H9 (cell line): ENCODE measurements at regions not wholly inside any gene's neighbourhood (a gene's known extent, or its start where the extent isn't known, plus 50 kb on each side); places are given as distances from the start of the nearest gene placed in this dataset.

Source experiments
- DNase-seq: peaks from one replicate; pipeline ENCODE4 v3.0.0-alpha.2; 2017
- H2AFZ ChIP-seq: one replicate; pipeline ENCODE4 v1.6.1; 2013; ENCODE audit warnings: mild to moderate bottlenecking, low read length, control low read depth, moderate library complexity
- H2AK5ac ChIP-seq: 2 replicates; pipeline ENCODE4 v1.6.1; 2013; ENCODE audit warnings: low read length, control low read depth, mixed read lengths; ENCODE audit not compliant: insufficient read length
- H2BK120ac ChIP-seq: one replicate; pipeline ENCODE4 v1.6.1; 2013; ENCODE audit warnings: low read depth, mild to moderate bottlenecking, low read length, control low read depth, inconsistent platforms; ENCODE audit not compliant: poor library complexity, severe bottlenecking
- H2BK12ac ChIP-seq: 2 replicates; pipeline ENCODE4 v1.6.1; 2013; ENCODE audit warnings: low read length, control low read depth, mixed read lengths, low read depth; ENCODE audit not compliant: insufficient read length
- H2BK15ac ChIP-seq: 2 replicates; pipeline ENCODE4 v1.6.1; 2013; ENCODE audit warnings: low read depth, low read length, control low read depth
- H2BK20ac ChIP-seq: one replicate; pipeline ENCODE4 v1.6.1; 2013; ENCODE audit warnings: low read depth, mild to moderate bottlenecking, low read length, control low read depth, inconsistent platforms; ENCODE audit not compliant: poor library complexity, severe bottlenecking
- H2BK5ac ChIP-seq: 2 replicates; pipeline ENCODE4 v1.6.1; 2013; ENCODE audit warnings: low read length, control low read depth, mixed read lengths; ENCODE audit not compliant: insufficient read length
- H3K14ac ChIP-seq: 2 replicates; pipeline ENCODE4 v1.6.1; 2013; ENCODE audit warnings: low read length, control low read depth; ENCODE audit not compliant: insufficient read depth
- H3K18ac ChIP-seq: 2 replicates; pipeline ENCODE4 v1.6.1; 2013; ENCODE audit warnings: low read depth, mild to moderate bottlenecking, mixed read lengths, low read length, control low read depth; ENCODE audit not compliant: insufficient read length
- H3K23ac ChIP-seq: 2 replicates; pipeline ENCODE4 v1.6.1; 2013; ENCODE audit warnings: low read length, control low read depth, mixed read lengths, low read depth; ENCODE audit not compliant: insufficient read length
- H3K23me2 ChIP-seq: 2 replicates; pipeline ENCODE4 v1.6.1; 2013; ENCODE audit warnings: low read depth, mild to moderate bottlenecking, mixed read lengths, low read length, control low read depth; ENCODE audit not compliant: insufficient read length, poor library complexity, severe bottlenecking
- H3K27ac ChIP-seq: 2 replicates; pipeline ENCODE4 v1.5.1; 2013; ENCODE audit warnings: low read length, control low read depth, mixed read lengths, low read depth; ENCODE audit not compliant: insufficient read length
- H3K27me3 ChIP-seq: 2 replicates; pipeline ENCODE4 v1.6.1; 2013; ENCODE audit warnings: low read length, control low read depth, inconsistent platforms; ENCODE audit not compliant: insufficient read depth
- H3K4ac ChIP-seq: 2 replicates; pipeline ENCODE4 v1.6.1; 2013; ENCODE audit warnings: low read depth, mild to moderate bottlenecking, control low read depth, inconsistent platforms, low read length, moderate library complexity
- H3K4me1 ChIP-seq: 2 replicates; pipeline ENCODE4 v1.6.1; 2013; ENCODE audit warnings: low read length, control low read depth, inconsistent platforms; ENCODE audit not compliant: insufficient read depth
- H3K4me2 ChIP-seq: 2 replicates; pipeline ENCODE4 v1.6.1; 2013; ENCODE audit warnings: low read length, control low read depth, mixed read lengths; ENCODE audit not compliant: insufficient read length, insufficient read depth
- H3K56ac ChIP-seq: 2 replicates; pipeline ENCODE4 v1.6.1; 2013; ENCODE audit warnings: low read depth, mild to moderate bottlenecking, mixed read lengths, low read length, control low read depth; ENCODE audit not compliant: insufficient read length
- H3K79me1 ChIP-seq: 2 replicates; pipeline ENCODE4 v1.6.1; 2013; ENCODE audit warnings: low read depth, mild to moderate bottlenecking, moderate library complexity, low read length, control low read depth, inconsistent platforms; ENCODE audit not compliant: insufficient read depth, poor library complexity, severe bottlenecking
- H3K79me2 ChIP-seq: 2 replicates; pipeline ENCODE4 v1.6.1; 2013; ENCODE audit warnings: low read length, control low read depth, inconsistent platforms; ENCODE audit not compliant: insufficient read depth
- H3K9ac ChIP-seq: 2 replicates; pipeline ENCODE4 v1.6.1; 2013; ENCODE audit warnings: low read length, control low read depth, mixed read lengths; ENCODE audit not compliant: insufficient read length; ENCODE audit errors: extremely low read depth
- H3K9me3 ChIP-seq: one replicate; pipeline ENCODE4 v1.6.1; 2013; ENCODE audit warnings: low read depth, low read length, inconsistent platforms; ENCODE audit not compliant: control insufficient read depth
- H3T11ph ChIP-seq: one replicate; pipeline ENCODE4 v1.6.1; 2013; ENCODE audit warnings: mild to moderate bottlenecking, low read length, control low read depth, inconsistent platforms
- H4K20me1 ChIP-seq: one replicate; pipeline ENCODE4 v1.6.1; 2013; ENCODE audit not compliant: control insufficient read depth, insufficient read length, insufficient read depth
- H4K5ac ChIP-seq: 2 replicates; pipeline ENCODE4 v1.6.1; 2013; ENCODE audit warnings: low read depth, mild to moderate bottlenecking, mixed read lengths, low read length, control low read depth; ENCODE audit not compliant: insufficient read length
- H4K8ac ChIP-seq: replicated peaks from 2 replicates; pipeline ENCODE4 v1.6.1; 2013; ENCODE audit warnings: low read length, control low read depth, mixed read lengths, low read depth; ENCODE audit not compliant: insufficient read length
- H4K91ac ChIP-seq: 2 replicates; pipeline ENCODE4 v1.6.1; 2013; ENCODE audit warnings: low read depth, mild to moderate bottlenecking, moderate library complexity, mixed read lengths, low read length, control low read depth; ENCODE audit not compliant: insufficient read length
- H3K27ac Mint-ChIP-seq, 3 experiments: 2 replicates in 2 of 3; 3 replicates in 1 of 3; pipeline ENCODE4 v1.8.0; 2020 to 2021; ENCODE audit warnings: mixed read lengths in 3 of 3, mild to moderate bottlenecking in 1 of 3, moderate library complexity in 1 of 3
- H3K27me3 Mint-ChIP-seq: 2 replicates; pipeline ENCODE4 v1.8.0; 2021; ENCODE audit warnings: low read depth, mild to moderate bottlenecking, moderate library complexity, mixed read lengths
- H3K36me3 Mint-ChIP-seq, 3 experiments: 2 replicates in 2 of 3; 3 replicates in 1 of 3; pipeline ENCODE4 v1.8.0; 2020 to 2021; ENCODE audit warnings: low read depth in 3 of 3, mixed read lengths in 3 of 3; ENCODE audit not compliant: insufficient read depth in 1 of 3
- H3K4me1 Mint-ChIP-seq, 2 experiments: 2 replicates each; pipeline ENCODE4 v1.8.0; 2020; ENCODE audit warnings: mixed read lengths in 2 of 2
- H3K4me3 Mint-ChIP-seq, 2 experiments: 2 replicates in 1 of 2; 3 replicates in 1 of 2; pipeline ENCODE4 v1.8.0; 2020 to 2021; ENCODE audit warnings: mild to moderate bottlenecking in 2 of 2, mixed read lengths in 2 of 2, moderate library complexity in 1 of 2
- H3K9me3 Mint-ChIP-seq, 2 experiments: 2 replicates in 1 of 2; 3 replicates in 1 of 2; pipeline ENCODE4 v1.8.0; 2020; ENCODE audit warnings: mild to moderate bottlenecking in 2 of 2, mixed read lengths in 2 of 2, moderate library complexity in 1 of 2
- CTCF ChIP-seq: fragments of 200-600 bp; sonication (generic); conservative IDR thresholded peaks from 3 replicates; pipeline ENCODE4 v1.8.0; 2021; ENCODE audit warnings: antibody characterized with exemption, mild to moderate bottlenecking
- WGBS: extraction: QIAGEN DNeasy Blood & Tissue Kit; methylation state at CpG from one replicate; pipeline ENCODE4 v1.1.7; 2013; ENCODE audit warnings: missing lambda C conversion rate, low lambda C conversion rate, mixed read lengths; ENCODE audit not compliant: insufficient read length; ENCODE audit errors: extremely low coverage; 5-methylcytosine and 5-hydroxymethylcytosine counted together

GRCh38 chr7:46855851-46856250 is 726.1 kb downstream of the TNS3 start:
- Histone ChIP-seq H4K8ac (no peak overlapping the region), H3K9me3 (no peaks in the 10 kb centered on the region), H3K4me2 (no peak overlapping the region), H2BK120ac (no peak overlapping the region), H2BK15ac (no peak overlapping the region), H2BK12ac (no peak overlapping the region), H2BK5ac (no peak overlapping the region), H3K18ac (no peak overlapping the region), H4K20me1 (no peaks in the 10 kb centered on the region), H3K4ac (no peak overlapping the region), H3K27me3 (no peaks in the 10 kb centered on the region), H4K5ac (no peak overlapping the region), H3K27ac (no peak overlapping the region), H2AK5ac (no peak overlapping the region), H3K23me2 (no peaks in the 10 kb centered on the region), H2BK20ac (no peak overlapping the region), H3K56ac (no peak overlapping the region), H3K79me1 (no peaks in the 10 kb centered on the region), H3T11ph (no peak overlapping the region), H3K4me1 (no peaks in the 10 kb centered on the region), H3K9ac (no peak overlapping the region), H3K14ac (no peak overlapping the region), H2AFZ (no peak overlapping the region), H3K23ac (no peak overlapping the region), H3K79me2 (no peaks in the 10 kb centered on the region), H4K91ac (no peak overlapping the region)
- no CpG with 5 or more reads among the region's 4 CpGs for WGBS
- Mint-ChIP-seq H3K4me1 (peaks cover 4 to 6% of the 10 kb centered on the region in 2 experiments; a peak in 2 of 4 replicates), H3K9me3 (no peaks in the 10 kb centered on the region; a peak in 1 of 5 replicates), H3K27ac (no peak overlapping the region), H3K4me3 (no peak overlapping the region), H3K36me3 (no peaks in the 10 kb centered on the region; a peak in 1 of 7 replicates), H3K27me3 (peaks cover 6% of the 10 kb centered on the region)
- no peak for TF ChIP-seq CTCF
- no peak for DNase-seq
